Ovary (tissue), 7 donors: ENCODE measurements at regions not wholly inside any gene's neighbourhood (a gene's known extent, or its start where the extent isn't known, plus 50 kb on each side); places are given as distances from the start of the nearest gene placed in this dataset.

Experiments used
- DNase-seq, 5 donors: peaks; one replicate each; pipeline ENCODE4 v3.0.0-alpha.2; 2019 to 2020
- H3K27ac ChIP-seq, 2 donors: fragments of 200-600 bp; one replicate each; pipeline versions ENCODE4 v1.5.1 to v1.8.0; 2019 to 2022
- H3K27me3 ChIP-seq: fragments of 200-600 bp; one replicate; pipeline ENCODE4 v1.8.0; 2022
- H3K36me3 ChIP-seq: fragments of 200-600 bp; sonication (generic); one replicate; pipeline ENCODE4 v1.5.1; 2019
- H3K4me1 ChIP-seq: one replicate; pipeline ENCODE4 v1.8.1; 2013; ENCODE audit warnings: mild to moderate bottlenecking, moderate library complexity; ENCODE audit not compliant: insufficient read depth
- H3K4me3 ChIP-seq: fragments of 200-600 bp; sonication (generic); one replicate; pipeline ENCODE4 v1.5.1; 2017
- H3K9me3 ChIP-seq, 2 donors: fragments of 200-600 bp in 1 of 2; sonication (generic) in 1 of 2; one replicate each; pipeline versions ENCODE4 v1.5.1 to v1.8.1; 2013 to 2019; ENCODE audit warnings: mild to moderate bottlenecking in 1 of 2, moderate library complexity in 1 of 2
- CTCF ChIP-seq, 3 donors: fragments of 450-650 bp in 2 of 3; fragments of 200-600 bp in 1 of 3; IDR thresholded peaks; one replicate each; pipeline versions ENCODE4 v1.5.1 to v1.8.0; 2016 to 2022; ENCODE audit warnings: antibody characterized with exemption in 3 of 3, mild to moderate bottlenecking in 1 of 3
- EP300 ChIP-seq: sonication (generic); formaldehyde crosslinking; IDR thresholded peaks from one replicate; pipeline ENCODE4 v1.6.1; 2017; ENCODE audit warnings: antibody characterized with exemption
- POLR2A ChIP-seq: fragments of 450-650 bp; IDR thresholded peaks from one replicate; pipeline ENCODE4 v1.6.1; 2017; ENCODE audit warnings: antibody characterized with exemption, mild to moderate bottlenecking, moderate library complexity
- WGBS, 3 donors: extraction: QIAGEN DNeasy Blood & Tissue Kit in 1 of 3; methylation state at CpG; one replicate each; pipeline versions ENCODE4 v1.1.5 to v1.1.7; 2013 to 2017; 5-methylcytosine and 5-hydroxymethylcytosine counted together
- intact Hi-C, 4 donors: fragments of 100-400 bp; cut with DNase I; formaldehyde crosslinking; loops; one replicate each; pipeline versions ENCODE4 v1.11.0 to v1.15.1; 2022 to 2023
- donor health status: DM: no; HTN: no; CAD: no; lungs with moderate emphysema.
- donor health status: DM: no; HTN: no; CAD: no.
- donor health status: Bipolar disorder and iron deficiency.
- donor health status: DM: no; HTN: no; CAD: no.
- donor health status: DM: yes; HTN: yes; CAD: no.

GRCh38 chr6:68038815-68039408 is 596.2 kb upstream of the ADGRB3 start:
- no peak for DNase-seq
- Histone ChIP-seq H3K27ac (no peak overlapping the region), H3K9me3 (no peaks in the 10 kb centered on the region), H3K36me3 (no peaks in the 10 kb centered on the region), H3K4me3 (no peak overlapping the region), H3K27me3 (no peaks in the 10 kb centered on the region), H3K4me1 (no peaks in the 10 kb centered on the region)
- TF ChIP-seq CTCF (IDR thresholded peaks at IDR 0.05) (no peak), POLR2A (no peak), EP300 (no peak)
- intact Hi-C loops, result no loop called here
- 64 to 81% (median 76%) methylated on average over 4 of the region's 4 CpGs for WGBS, 3 donors

- TF ChIP-seq CTCF (IDR thresholded peaks at IDR 0.05) (no peak), POLR2A (no peak), EP300 (no peak)
- H3K4me1 ChIP-seq, result no peaks in the 10 kb centered on the region
Observed at GRCh38 chr6:68032217-68032616, 602.9 kb upstream of the ADGRB3 start.

GRCh38 chr6:68031054-68031453 is 604.0 kb upstream of the ADGRB3 start:
- H3K4me3 ChIP-seq, result no peak overlapping the region
- no peak for DNase-seq
- TF ChIP-seq POLR2A (no peak), EP300 (no peak), CTCF (IDR thresholded peaks at IDR 0.05) (no peak)
- H3K36me3 ChIP-seq, result no peaks in the 10 kb centered on the region
- no peak overlapping the region for H3K27ac ChIP-seq
- H3K27me3 ChIP-seq, result no peaks in the 10 kb centered on the region
- H3K4me1 ChIP-seq, result no peaks in the 10 kb centered on the region
- no peaks in the 10 kb centered on the region for H3K9me3 ChIP-seq
- intact Hi-C loops, result no loop called here
- WGBS, 3 donors, result 81 to 85% (median 85%) methylated on average over 1 of the region's 1 CpG

More at GRCh38 chr6:68032217-68032616, 602.9 kb upstream of the ADGRB3 start:
- WGBS, 3 donors, result 63 to 67% (median 67%) methylated on average over 4 of the region's 4 CpGs
- H3K36me3 ChIP-seq, result no peaks in the 10 kb centered on the region
- no peaks in the 10 kb centered on the region for H3K27me3 ChIP-seq
- H3K27ac ChIP-seq, result no peak overlapping the region
- no peaks in the 10 kb centered on the region for H3K9me3 ChIP-seq
- intact Hi-C loops, result no loop called here
- no peak for DNase-seq
- no peak overlapping the region for H3K4me3 ChIP-seq

- Histone ChIP-seq H3K27ac (no peak overlapping the region), H3K4me1 (no peaks in the 10 kb centered on the region), H3K4me3 (no peak overlapping the region), H3K27me3 (no peaks in the 10 kb centered on the region), H3K36me3 (no peaks in the 10 kb centered on the region), H3K9me3 (no peaks in the 10 kb centered on the region)
- whole genome bisulfite sequencing, 3 donors, result 76 to 87% (median 83%) methylated on average over 3 of the region's 3 CpGs
- intact Hi-C loops, result no loop called here
- no peak for TF ChIP-seq CTCF (IDR thresholded peaks at IDR 0.05)
- TF ChIP-seq POLR2A, result no peak
- no peak for TF ChIP-seq EP300
- DNase-seq, result no peak
Observed at GRCh38 chr6:68026483-68026882, 608.6 kb upstream of the ADGRB3 start.
